Cerebellar cortex (tissue), 1 donor: ENCODE measurements at regions not wholly inside any gene's neighbourhood (a gene's known extent, or its start where the extent isn't known, plus 50 kb on each side); places are given as distances from the start of the nearest gene placed in this dataset.
A peak's percentile ranks its signal among the peaks of the same experiment; 100 is the strongest.
"Not testable (repeated sequence)": the region's sequence is repeated elsewhere in the genome, so short reads cannot be mapped to it uniquely, and the experiment has no call there.

Experiments used
- DNase-seq: peaks from one replicate; pipeline ENCODE4 v3.0.0-alpha.2; 2015; ENCODE audit warnings: low spot score

DNA sequence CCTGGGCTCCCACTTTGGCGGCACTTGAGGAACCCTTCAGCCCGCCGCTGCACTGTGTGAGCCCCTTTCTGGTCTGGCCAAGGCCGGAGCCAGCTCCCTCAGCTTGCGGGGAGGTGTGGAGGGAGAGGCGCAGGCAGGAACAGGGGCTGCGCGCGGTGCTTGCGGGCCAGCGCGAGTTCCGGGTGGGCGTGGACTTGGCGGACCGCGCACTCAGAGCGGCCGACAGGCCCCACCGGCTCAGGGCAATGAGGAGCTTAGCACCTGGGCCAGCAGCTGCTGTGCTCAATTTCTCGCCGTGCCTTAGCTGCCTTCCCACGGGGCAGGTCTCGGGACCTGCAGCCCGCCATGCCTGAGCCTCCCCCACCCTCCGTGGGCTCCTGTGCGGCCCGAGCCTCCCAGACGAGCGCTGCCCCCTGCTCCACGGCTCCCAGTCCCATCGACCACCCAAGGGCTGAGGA is 324.8 kb downstream of the RAD51AP2 start:
- not testable (repeated sequence) for DNase-seq

DNA sequence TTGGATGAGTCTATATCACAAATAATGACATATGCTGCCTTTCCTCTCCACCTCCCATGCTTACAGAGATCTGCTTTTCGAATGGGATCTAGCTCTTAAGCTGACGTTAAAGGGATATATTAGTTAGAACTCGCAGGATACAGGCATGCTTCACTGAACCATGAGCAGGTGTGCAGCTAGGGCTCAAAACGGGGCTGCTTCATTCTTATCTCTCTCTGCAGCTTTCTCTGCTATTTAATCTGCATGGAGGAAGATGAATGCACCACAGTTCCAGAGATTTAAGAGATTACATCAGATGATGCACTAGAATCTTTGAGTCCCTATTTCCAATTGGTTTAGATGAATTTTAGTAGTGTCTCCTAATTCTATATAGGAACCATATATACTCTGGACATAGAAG is 327.0 kb downstream of the RAD51AP2 start:
- no peak for DNase-seq

DNA sequence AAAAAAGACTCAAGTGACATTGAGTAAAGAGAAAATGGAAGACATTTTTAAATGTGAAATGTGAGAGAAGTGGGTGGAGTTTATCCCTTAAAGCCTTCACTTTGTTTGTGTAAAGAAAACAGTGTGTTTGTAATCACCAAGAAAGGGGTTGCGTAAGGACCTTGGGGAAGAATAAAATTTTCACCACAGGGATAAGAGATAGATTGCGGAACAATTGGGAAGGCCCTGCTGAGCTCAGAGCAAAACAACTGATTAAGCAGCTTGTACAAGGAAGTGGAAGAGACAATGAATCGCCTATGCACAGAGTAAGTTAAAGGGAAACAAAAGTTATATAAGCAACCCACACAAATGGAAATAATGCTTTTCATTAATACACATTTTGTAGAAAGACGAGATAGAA is 327.7 kb downstream of the RAD51AP2 start:
- no peak for DNase-seq

DNA sequence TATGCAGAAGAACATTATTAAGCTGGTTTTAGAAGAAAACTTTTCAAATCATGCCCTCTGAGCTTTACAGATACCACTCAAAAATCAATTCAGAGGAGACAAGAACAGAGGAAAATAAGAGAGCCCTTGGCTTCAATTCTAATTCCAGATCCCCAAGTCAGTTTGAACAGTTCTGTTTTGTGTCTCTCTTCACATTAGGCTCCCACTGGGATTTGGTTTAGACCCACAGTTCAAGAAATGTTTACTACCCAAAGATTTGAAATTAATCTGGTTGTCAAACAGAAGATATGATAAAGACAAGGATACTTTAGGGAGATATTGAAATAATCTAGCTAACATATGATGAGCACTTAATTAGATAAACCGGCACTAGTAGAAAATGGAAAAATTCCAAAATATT is 329.5 kb downstream of the RAD51AP2 start:
- DNase-seq = no peak

DNA sequence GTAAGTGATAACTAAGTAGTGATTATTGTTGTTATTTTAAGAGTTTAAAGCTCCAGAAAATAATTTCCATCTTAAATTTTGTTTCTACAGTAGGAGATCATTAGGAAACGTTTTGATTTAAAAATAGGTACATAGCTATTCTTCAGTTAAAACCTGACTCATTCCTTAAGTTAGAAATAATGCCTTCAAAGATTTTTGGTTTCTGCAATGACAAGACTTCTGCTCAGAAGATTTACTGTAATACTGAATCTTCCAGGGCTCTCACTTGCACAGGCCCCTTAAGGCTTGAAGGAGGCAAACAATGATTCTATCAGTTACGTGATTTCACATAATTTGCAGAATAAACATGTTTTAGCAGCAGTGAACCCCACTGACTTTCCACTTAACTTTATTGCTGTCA is 333.7 kb downstream of the RAD51AP2 start:
- no peak for DNase-seq

DNA sequence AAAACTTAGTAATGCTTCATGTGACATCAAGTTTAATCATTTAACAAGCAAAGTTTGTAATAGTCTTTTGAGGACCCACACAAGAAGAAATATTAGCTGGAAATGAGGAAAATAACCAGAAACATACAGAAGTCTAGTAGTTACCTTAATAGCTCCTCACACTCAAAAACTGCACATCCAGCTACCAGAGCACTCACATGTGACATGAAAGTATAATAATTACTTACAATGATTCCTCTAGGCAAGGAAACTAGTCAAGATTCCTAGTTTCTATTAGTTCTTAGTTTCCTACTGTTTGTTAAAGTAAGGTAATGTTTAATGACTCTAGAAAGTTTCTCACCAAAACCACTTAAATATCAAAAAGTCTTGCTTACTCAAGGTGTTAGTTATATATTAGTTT is 335.8 kb downstream of the RAD51AP2 start:
- DNase-seq = no peak

DNA sequence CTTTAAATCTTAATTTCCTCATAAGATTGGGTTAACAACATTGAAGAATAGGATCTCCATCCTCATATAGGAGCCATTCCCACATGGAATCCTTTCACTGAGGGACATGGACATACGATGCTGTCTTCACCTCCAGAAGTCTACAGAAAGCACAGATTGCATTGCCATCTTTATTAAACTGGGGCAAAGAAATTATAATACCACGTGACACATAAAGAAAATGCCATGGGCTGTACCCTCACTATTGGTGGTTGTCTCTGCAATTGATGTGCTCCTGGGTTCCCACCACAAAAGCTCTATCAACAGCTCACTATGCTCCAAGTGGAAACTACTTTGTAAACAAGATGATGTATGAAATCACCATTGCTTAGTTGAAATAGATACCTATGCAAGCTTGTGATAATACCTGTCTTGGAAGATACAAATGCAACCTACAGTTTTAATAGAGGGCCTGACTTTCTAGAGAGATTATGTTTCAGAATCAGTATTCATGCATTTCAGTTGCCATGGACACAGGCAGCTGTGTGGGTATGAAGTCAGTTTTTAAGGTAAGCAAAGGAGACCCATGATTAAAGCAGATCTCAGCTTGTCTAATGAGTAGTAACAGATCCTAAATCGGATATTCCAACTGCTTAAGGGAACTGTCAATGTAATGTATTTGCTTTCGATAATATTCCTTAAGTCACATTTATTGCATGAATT is 337.0 kb downstream of the RAD51AP2 start:
- no peak for DNase-seq

DNA sequence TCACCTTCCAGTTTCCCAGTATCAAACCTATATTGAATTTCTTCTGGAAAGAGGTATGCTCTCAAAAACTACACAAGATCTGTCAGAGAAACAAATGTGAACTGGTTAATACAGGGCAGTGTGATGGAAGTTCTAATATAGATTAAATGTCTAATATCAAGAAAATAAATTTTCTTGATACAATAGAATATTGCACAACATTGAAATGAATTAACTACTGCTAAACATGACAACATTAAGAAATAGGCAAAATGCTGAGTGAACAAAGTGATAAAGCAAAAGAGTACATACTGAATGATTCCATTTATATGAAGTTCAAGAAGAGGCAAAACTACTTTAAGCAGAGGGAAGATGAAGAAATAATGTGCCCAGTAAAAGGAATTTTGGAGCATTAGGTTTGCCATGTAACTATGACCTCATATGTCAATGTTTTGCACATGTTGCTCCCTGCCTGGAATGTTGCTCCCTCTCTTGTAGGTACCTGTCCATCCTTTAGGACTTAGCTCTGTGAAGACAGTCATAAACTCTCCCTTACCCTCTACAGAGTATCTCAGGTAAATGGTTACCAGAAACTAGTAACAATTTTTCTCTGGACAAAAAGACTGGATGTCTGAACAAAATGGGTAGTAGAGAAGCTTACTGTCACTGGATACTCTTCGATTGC is 339.0 kb downstream of the RAD51AP2 start:
- DNase-seq = no peak

DNA sequence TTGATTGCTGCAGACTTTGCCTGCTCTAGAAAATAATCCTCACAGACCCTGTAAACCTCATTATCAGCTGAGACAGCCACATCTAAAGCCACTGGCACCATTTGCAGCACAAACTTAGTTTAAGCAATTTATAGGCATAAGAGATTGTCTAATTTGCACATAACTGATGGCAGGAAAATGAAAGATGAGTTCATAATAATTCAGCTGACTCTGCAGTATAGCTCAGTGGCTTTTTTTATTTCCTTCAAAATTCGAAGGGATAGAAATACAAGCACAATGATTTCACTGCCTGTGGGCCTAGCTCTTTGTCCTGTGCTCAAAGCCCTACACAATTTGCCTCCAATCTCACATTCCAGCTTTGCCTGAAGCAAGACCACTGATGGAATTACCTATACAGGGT is 341.2 kb downstream of the RAD51AP2 start:
- DNase-seq = no peak

DNA sequence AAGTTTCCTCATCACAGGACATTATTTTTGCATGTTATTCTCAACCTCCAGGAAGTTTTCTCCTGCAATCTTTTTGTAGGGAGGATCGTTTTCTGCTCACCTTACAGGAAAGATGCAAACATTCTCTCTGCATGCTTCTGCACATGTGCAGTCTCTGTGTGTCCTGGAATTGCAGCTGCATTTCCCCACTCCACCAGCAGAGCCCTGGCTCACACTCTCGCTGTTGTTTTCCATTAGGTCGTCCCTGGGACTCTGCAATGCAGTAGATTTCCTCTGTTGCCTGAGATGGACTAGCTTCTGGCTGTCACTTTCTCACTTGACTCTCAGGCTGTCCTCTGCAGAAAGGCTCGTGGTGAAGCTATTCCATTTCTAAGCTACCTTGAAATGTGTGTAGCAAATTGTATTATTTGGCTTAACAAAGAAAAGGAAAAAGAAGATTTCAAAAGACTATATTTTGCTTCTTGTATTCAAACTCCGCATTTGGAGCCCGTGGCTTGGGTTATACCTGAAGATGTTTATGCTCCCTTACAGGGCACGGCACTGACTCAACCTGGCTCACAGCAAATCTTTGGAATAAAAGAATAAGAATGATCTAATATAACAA is 346.7 kb downstream of the RAD51AP2 start:
- peak; percentile 25 for DNase-seq

DNA sequence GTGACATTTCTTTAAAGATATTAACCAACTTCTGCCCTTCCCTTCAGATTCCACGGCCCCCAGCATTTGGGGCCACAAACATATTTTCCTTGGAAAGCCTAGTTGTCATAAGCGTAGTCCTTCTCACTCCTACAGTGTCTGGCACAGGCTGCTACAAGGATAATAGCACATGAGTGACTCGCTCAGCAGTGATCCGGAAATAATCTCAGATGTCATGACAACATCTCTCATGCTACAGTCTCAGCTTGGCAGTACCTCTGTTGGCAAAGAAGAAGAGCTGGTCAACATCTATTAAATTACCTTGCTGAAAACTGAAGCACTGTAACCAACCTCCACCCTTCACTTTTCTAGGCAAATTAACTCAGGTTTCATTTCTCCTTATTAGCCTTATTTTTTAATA is 351.7 kb downstream of the RAD51AP2 start:
- peak; percentile 73 for DNase-seq

DNA sequence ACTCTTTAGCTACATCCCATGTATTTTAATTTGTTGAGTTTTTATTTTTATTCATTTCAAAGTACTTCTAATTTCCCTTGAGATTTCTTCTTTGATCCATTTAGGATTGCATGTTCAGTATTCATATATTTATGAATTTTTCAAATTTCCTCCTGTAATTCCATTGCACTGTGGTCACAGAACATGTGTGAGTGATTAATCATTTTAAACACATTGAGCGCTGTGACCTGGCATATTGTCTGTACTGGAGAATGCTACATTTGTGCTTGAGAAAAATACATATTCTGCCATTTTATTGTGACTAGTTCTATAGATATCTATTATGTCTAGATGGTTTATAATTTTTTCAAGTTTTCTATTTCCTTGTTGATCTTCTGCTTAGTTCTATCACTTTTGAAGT is 353.7 kb downstream of the RAD51AP2 start:
- DNase-seq = no peak

DNA sequence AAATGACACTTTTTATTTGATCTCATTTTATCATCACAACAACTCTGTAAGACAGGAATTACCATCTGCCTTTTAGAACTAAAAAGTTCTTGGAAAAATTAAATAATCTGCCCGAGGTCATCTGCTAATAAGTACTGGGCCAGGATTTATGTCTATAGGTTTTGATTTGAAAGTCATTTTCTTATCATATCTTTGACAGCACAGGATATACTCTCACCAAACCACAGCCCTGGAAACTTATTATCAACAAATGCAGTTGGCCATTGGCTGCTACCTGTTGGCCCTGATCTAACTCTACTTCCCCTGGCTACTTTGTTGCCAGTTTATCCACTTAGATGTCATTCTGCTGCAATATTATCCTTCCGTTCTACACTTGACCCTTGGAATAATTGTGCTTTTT is 354.6 kb downstream of the RAD51AP2 start:
- no peak for DNase-seq

DNA sequence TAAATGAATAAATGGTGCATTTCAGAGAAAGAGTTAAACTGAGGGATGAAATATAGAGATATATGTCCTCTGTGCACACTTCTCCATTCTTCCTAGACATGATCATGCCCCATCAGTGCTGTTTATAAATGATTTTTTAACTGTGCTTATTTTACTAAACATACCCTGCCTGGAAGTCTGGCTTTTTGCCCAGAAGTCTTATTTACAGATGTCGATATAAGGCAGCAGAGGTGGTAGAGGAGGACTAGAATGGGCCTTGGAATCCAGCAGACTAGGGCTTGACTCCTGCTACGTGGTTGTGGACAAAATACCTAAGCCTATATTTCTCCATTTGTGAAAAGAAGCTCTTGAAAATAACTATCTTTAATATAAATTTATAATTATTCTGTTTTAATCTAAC is 355.5 kb downstream of the RAD51AP2 start:
- no peak for DNase-seq

DNA sequence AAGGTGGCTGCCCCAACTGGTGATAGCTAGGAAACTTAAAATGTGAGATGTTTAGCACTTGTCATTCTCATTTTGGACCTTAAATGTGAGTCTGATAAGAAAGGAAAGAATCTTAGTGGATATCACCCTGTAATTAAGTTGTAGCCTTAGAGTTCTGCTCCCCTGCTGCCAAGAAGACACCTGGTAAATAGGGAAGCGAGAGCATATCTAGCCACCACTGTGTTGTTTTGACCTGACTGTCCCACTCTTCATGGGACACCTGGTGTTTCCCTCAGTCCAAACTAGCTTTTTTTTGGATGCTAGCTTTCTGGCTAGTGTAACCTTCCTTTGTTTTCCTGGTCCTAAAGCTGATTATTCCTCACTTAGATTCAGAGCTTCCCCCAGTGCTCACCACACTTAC is 357.6 kb downstream of the RAD51AP2 start:
- DNase-seq = no peak

DNA sequence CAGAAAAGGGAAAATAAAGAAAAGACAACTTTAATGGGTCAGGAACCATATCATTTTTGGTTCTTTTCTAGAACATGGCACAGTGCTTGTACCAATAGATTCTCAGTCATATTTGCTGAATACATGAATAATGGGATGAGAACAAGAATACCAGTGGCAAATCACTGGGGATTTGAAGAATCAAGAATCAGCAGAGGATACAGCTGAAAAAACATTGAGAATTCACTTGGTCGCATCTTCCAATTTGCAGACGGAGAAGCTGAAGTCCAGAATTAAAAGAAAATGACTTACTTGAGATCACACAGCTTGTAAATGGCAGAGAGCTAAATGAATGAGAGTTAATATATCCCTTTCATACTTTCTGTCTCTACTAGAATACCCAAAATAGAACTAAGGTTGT is 362.2 kb downstream of the RAD51AP2 start:
- DNase-seq = no peak

DNA sequence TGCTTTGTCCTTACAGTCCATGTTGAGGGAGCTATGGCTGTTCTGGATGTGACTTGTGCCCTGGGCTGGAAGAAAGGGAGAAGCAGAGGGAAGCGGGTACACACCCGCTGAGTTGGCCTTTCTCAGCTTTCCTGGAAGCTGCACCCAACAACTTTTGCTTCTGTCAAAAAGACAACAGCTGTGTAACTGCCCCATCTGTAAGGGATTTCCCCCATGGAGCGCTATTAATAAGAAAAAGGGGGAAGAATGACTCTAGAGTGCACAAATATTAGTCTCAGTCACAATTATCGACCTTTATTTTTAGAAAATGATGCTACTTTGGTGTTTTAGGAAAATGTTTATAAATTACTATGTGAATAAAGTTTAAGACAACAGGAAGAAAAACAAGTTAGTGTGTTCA is 368.3 kb downstream of the RAD51AP2 start:
- DNase-seq = no peak

DNA sequence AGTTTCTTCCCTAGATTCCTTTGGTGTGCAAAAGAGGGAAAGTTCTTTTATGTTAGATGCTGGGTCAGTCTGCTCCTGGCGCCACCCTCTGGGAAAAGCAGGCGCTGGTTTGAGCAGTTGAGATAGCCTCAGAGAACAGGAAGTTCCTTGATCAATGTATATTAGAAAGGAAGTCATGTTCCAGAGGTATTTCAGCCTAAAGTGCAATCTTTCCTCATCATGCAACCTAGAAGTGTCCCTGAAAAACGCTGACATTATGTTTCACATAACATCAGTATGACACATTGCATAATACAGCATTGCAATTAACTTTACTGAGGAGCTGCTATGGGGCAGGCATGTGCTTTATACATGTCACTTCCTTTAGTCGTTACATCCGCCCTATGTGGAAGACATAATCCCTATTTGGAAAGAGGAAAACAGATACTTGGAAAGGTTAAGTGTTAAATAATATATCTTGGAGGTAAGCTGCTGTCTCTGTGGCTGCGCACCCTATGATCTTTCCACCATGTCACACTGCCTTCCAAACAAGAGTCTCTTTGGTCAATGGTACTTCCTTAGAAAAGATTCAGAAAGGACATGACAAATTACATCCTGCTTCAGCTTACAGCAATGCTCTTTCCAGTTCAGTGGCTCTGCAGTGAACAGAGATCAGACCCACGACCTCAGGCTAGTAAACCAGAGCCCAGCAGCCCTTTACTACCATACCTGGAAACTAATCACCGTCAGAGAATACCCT is 369.7 kb downstream of the RAD51AP2 start:
- DNase-seq = peak; percentile 10

DNA sequence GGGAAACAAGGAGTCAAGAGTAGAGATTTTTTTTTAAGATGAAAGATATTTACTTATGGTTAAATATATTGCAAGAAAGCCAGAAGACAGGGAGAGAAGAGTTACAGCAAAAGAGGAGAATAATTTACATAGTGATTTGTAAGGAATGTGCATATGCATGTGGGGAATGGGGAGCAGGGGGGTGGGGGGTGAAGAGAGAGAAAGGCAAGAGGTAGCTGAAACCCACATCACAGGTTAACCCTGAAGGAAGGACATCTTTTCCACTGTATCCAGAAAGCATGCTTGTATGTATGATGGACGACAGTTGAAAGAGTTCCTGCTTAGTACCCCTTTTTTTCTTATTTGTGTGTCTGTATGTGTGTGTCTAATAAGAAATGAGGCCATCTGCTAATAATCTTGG is 371.9 kb downstream of the RAD51AP2 start:
- DNase-seq = no peak

DNA sequence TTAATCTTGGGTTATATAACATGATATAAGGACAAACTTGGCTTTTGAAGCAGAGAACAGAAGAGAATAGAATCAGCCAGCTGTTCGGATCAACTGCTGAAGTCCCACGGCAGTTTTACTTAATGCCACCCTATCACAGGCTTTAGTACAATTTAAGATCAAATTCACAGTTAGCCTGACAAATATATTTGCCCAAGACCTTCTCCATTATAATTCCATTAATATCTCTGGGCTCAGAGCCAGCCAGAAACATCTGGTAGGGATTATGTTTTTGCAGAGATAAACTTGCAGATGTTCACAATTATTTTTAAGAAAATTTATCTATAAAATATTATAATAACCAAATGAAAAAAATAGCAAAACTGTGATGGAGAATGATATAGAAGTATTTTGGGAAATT is 381.4 kb downstream of the RAD51AP2 start:
- no peak for DNase-seq

DNA sequence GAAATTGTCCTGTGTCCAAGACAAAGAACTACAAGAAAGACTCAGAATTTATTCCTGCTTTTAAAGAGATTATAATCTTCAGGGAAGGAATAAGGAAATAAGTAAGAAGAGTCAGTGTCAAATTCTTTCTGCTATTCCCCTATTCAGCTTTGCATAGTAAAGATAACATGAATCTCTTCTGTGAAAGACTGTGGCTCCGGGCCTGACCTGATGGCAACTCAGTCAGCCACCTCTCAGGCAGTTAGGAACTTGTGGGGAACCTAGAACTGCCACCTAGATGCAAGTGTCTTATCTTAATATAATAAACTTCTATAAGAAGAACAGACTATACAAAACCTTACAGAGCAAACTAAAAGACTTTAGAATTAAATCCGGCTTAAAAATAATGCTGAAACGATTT is 382.0 kb downstream of the RAD51AP2 start:
- DNase-seq = no peak

DNA sequence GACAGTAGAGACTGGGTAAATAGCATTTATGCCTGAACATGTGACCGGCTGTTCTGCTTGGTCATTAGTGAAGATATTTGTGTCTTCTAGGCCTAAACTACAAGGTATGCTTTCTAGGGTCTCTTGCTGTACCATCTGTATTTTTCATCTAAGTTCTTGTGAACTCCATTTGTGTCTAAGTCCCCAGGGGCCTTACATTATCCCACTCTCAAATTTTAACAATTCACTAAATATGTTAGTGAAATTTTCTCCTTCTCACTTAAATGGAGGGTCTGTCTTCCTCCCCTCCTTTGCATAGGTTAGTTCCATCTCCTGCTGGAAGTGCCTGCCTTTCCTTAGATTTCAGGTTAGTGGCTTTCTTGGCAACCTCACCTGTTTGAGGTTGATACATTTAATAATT is 382.6 kb downstream of the RAD51AP2 start:
- no peak for DNase-seq
